IMR-90 (cell line): ENCODE measurements at regions not wholly inside any gene's neighbourhood (a gene's known extent, or its start where the extent isn't known, plus 50 kb on each side); places are given as distances from the start of the nearest gene placed in this dataset.

ENCODE experiments used
- ATAC-seq: fragments of 200-7000 bp; cut with Tn5 transposase; 2 replicates; pipeline ENCODE4 v1.9.1; 2020; ENCODE audit warnings: low read depth, mild to moderate bottlenecking, moderate library complexity
- BruUV-seq: library from RNA; stranded (reverse); fragments of 400-500 nt; replicated peaks from 2 replicates; lab custom pipeline; 2021; lab: Mats Ljungman, UMichigan
- CTCF ChIA-PET: fragments of 300-600 bp; formaldehyde crosslinking; extraction: SDS; loops from one replicate; lab custom pipeline; 2021; ENCODE audit warnings: antibody characterized with exemption; lab: Yijun Ruan, JAX
- POLR2A ChIA-PET: fragments of 300-600 bp; sonication (Branson Sonifier 250); formaldehyde crosslinking; loops from one replicate; lab custom pipeline; 2022; ENCODE audit warnings: antibody characterized with exemption; ENCODE audit not compliant: unreplicated experiment; lab: Charles Lee
- DNase-seq: peaks from one replicate; pipeline ENCODE4 v3.0.0; 2013
- H2AFZ ChIP-seq: replicated peaks from 2 replicates; pipeline ENCODE3; 2013; ENCODE audit warnings: low read length, mild to moderate bottlenecking; ENCODE audit not compliant: poor library complexity
- H2AK5ac ChIP-seq: 2 replicates; pipeline ENCODE4 v1.6.1; 2013; ENCODE audit warnings: low read depth, low read length, inconsistent platforms
- H2AK9ac ChIP-seq: replicated peaks from 2 replicates; pipeline ENCODE3; 2013; ENCODE audit warnings: mild to moderate bottlenecking, low read depth, low read length, moderate library complexity; ENCODE audit not compliant: poor library complexity
- H2BK120ac ChIP-seq: 2 replicates; pipeline ENCODE4 v1.6.1; 2013; ENCODE audit warnings: low read depth, low read length, inconsistent platforms
- H2BK15ac ChIP-seq: 3 replicates; pipeline ENCODE4 v1.6.1; 2013; ENCODE audit warnings: low read depth, low read length, inconsistent platforms
- H2BK20ac ChIP-seq: 2 replicates; pipeline ENCODE4 v1.6.1; 2013; ENCODE audit warnings: low read depth, mild to moderate bottlenecking, inconsistent platforms, low read length, moderate library complexity
- H2BK5ac ChIP-seq: 2 replicates; pipeline ENCODE4 v1.6.1; 2013; ENCODE audit warnings: mild to moderate bottlenecking, low read depth, low read length, inconsistent platforms; ENCODE audit not compliant: poor library complexity, severe bottlenecking
- H3K14ac ChIP-seq: replicated peaks from 2 replicates; pipeline ENCODE4 v1.6.1; 2013; ENCODE audit warnings: low read depth, low read length, inconsistent platforms
- H3K18ac ChIP-seq: 2 replicates; pipeline ENCODE4 v1.6.1; 2013; ENCODE audit warnings: low read depth, low read length, control low read depth
- H3K23ac ChIP-seq: 2 replicates; pipeline ENCODE4 v1.6.1; 2013; ENCODE audit warnings: low read depth, low read length, inconsistent platforms
- H3K27ac ChIP-seq: 2 replicates; pipeline ENCODE4 v1.5.1; 2013; ENCODE audit warnings: mild to moderate bottlenecking, control low read depth, low read length; ENCODE audit not compliant: insufficient read depth
- H3K27me3 ChIP-seq: 2 replicates; pipeline ENCODE4 v1.6.1; 2013; ENCODE audit warnings: low read length; ENCODE audit not compliant: control insufficient read depth, insufficient read depth
- H3K36me3 ChIP-seq: 2 replicates; pipeline ENCODE4 v1.6.1; 2013; ENCODE audit warnings: low read length, mixed read lengths; ENCODE audit not compliant: control insufficient read depth, insufficient read depth
- H3K4ac ChIP-seq: 2 replicates; pipeline ENCODE4 v1.6.1; 2013; ENCODE audit warnings: low read depth, low read length, inconsistent platforms
- H3K4me1 ChIP-seq: 2 replicates; pipeline ENCODE4 v1.6.1; 2013; ENCODE audit warnings: low read length, mixed read lengths; ENCODE audit not compliant: control insufficient read depth, insufficient read depth
- H3K4me2 ChIP-seq: 2 replicates; pipeline ENCODE4 v1.6.1; 2013; ENCODE audit warnings: low read depth, mild to moderate bottlenecking, control low read depth, low read length, moderate library complexity
- H3K4me3 ChIP-seq: 2 replicates; pipeline ENCODE4 v1.5.1; 2013; ENCODE audit warnings: low read depth, mild to moderate bottlenecking, control low read depth, low read length, moderate library complexity; ENCODE audit not compliant: insufficient read depth
- H3K56ac ChIP-seq: 2 replicates; pipeline ENCODE4 v1.6.1; 2013; ENCODE audit warnings: low read length, inconsistent platforms; ENCODE audit not compliant: insufficient read depth; ENCODE audit errors: extremely low read depth
- H3K79me1 ChIP-seq, 2 experiments: 2 replicates each; pipeline ENCODE4 v1.6.1; 2013; ENCODE audit warnings: low read length in 2 of 2, inconsistent platforms in 1 of 2, low read depth in 1 of 2
- H3K9ac ChIP-seq: 2 replicates; pipeline ENCODE4 v1.6.1; 2013; ENCODE audit warnings: low read depth, low read length, control low read depth
- H3K9me1 ChIP-seq: 2 replicates; pipeline ENCODE4 v1.6.1; 2013; ENCODE audit warnings: low read length, inconsistent platforms; ENCODE audit not compliant: insufficient read depth
- H3K9me3 ChIP-seq: 2 replicates; pipeline ENCODE4 v1.6.1; 2013; ENCODE audit warnings: low read length; ENCODE audit not compliant: control insufficient read depth, insufficient read depth
- H4K20me1 ChIP-seq: 2 replicates; pipeline ENCODE4 v1.6.1; 2013; ENCODE audit warnings: low read length, inconsistent platforms; ENCODE audit not compliant: insufficient read depth
- H4K5ac ChIP-seq: 2 replicates; pipeline ENCODE4 v1.6.1; 2013; ENCODE audit warnings: mild to moderate bottlenecking, low read depth, low read length, control low read depth
- H4K8ac ChIP-seq, 2 experiments: 2 replicates each; pipeline ENCODE4 v1.6.1; 2013; ENCODE audit warnings: low read depth in 2 of 2, low read length in 2 of 2, control low read depth in 1 of 2, inconsistent platforms in 1 of 2
- H4K91ac ChIP-seq: 2 replicates; pipeline ENCODE4 v1.6.1; 2013; ENCODE audit warnings: low read depth, low read length, inconsistent platforms; ENCODE audit not compliant: insufficient read depth
- MXI1 ChIP-seq: IDR thresholded peaks from 2 replicates; pipeline ENCODE4 v1.6.1; 2012; ENCODE audit warnings: low read depth, mild to moderate bottlenecking, low read length, moderate library complexity, borderline replicate concordance
- NFE2L2 ChIP-seq: fragments of 150-350 bp; IDR thresholded peaks from 2 replicates; pipeline ENCODE4 v1.6.1; 2016; ENCODE audit warnings: low read depth, mild to moderate bottlenecking, low read length
- RAD21 ChIP-seq: IDR thresholded peaks from 2 replicates; pipeline ENCODE4 v1.6.1; 2012; ENCODE audit warnings: low read length, improper control_type of control experiment
- RFX5 ChIP-seq: IDR thresholded peaks from 2 replicates; pipeline ENCODE4 v1.8.0; 2012; ENCODE audit warnings: low read depth, mild to moderate bottlenecking, low read length, moderate library complexity
- WGBS, 2 experiments: methylation state at CpG; one replicate each; pipeline versions ENCODE4 v1.1.5 to v1.1.7; 2013; ENCODE audit warnings: missing lambda C conversion rate in 2 of 2; ENCODE audit not compliant: insufficient read length in 1 of 2; ENCODE audit errors: extremely low coverage in 2 of 2; 5-methylcytosine and 5-hydroxymethylcytosine counted together
- dilution Hi-C: fragments of 300-500 bp; cut with HindIII; formaldehyde crosslinking; loops from one replicate; pipeline ENCODE4 v1.14.3; 2018; ENCODE audit warnings: low sequenced_read_pairs; ENCODE audit not compliant: unreplicated experiment
- in situ Hi-C: fragments of 300-500 bp; cut with MboI; formaldehyde crosslinking; loops from 3 replicates; pipeline ENCODE4 v1.14.3; 2019; ENCODE audit warnings: low sequenced_read_pairs, inconsistent platforms, mixed read lengths
- intact Hi-C: fragments of 100-400 bp; cut with micrococcal nuclease; formaldehyde crosslinking; loops from 2 replicates; pipeline ENCODE4 v1.10.0; 2022
- TF ChIP-seq, protein P1 (sequence below): conservative IDR thresholded peaks from 2 replicates; pipeline ENCODE4 v1.5.1; 2012; ENCODE audit warnings: mild to moderate bottlenecking, low read depth, low read length, improper control_type of control experiment

DNA sequence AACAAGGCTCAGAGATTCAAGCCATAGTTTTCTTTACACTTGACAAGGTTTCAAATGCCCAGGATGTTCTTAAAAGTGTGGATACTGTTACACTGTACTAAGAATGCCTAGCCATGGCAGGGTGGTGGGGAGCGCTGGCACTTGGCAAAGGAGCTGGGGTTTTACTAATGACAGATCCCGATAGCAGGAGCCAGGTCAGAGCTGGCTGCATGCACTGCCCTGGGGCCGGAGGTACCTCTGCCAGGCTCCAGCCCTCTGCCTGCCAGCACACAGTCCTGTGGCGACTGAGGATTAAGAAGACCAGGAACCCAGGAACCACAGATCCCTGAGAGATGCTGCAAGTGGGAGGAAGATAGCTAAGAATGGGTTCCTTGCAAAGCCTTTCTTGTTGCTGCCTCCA is 260.3 kb downstream of the ALDH8A1 start:
- no peaks in the 10 kb centered on the region for H4K20me1 ChIP-seq
- ChIA-PET CTCF (no interaction called here), POLR2A (no interaction called here)
- no peak overlapping the region for H2BK15ac ChIP-seq
- H3K4me3 ChIP-seq = no peak overlapping the region
- no peaks in the 10 kb centered on the region for H3K9me3 ChIP-seq
- peak overlapping the region; percentile 8; the same call in 1 of the 2 replicates for H2BK20ac ChIP-seq
- no peak overlapping the region for H2BK5ac ChIP-seq
- H2AK9ac ChIP-seq = no peak overlapping the region
- intact Hi-C loops = no loop called here
- DNase-seq (no peak), ATAC-seq (no peak)
- no peak overlapping the region for H3K27ac ChIP-seq
- BruUV-seq = no TSS peak
- H2AFZ ChIP-seq = no peak overlapping the region
- H3K4me1 ChIP-seq = no peaks in the 10 kb centered on the region; the same call in none of the 2 replicates
- H2BK120ac ChIP-seq = no peak overlapping the region
- dilution Hi-C loops = no loop called here
- no peak overlapping the region for H3K56ac ChIP-seq
- WGBS, 2 experiments = 100% methylated on average over 1 of the region's 4 CpGs; no CpG with 5 or more reads in 1 of the 2 experiments
- TF ChIP-seq RAD21 (no peak), MXI1 (no peak), NFE2L2 (no peak), RFX5 (no peak)
- TF ChIP-seq, protein P1, sequence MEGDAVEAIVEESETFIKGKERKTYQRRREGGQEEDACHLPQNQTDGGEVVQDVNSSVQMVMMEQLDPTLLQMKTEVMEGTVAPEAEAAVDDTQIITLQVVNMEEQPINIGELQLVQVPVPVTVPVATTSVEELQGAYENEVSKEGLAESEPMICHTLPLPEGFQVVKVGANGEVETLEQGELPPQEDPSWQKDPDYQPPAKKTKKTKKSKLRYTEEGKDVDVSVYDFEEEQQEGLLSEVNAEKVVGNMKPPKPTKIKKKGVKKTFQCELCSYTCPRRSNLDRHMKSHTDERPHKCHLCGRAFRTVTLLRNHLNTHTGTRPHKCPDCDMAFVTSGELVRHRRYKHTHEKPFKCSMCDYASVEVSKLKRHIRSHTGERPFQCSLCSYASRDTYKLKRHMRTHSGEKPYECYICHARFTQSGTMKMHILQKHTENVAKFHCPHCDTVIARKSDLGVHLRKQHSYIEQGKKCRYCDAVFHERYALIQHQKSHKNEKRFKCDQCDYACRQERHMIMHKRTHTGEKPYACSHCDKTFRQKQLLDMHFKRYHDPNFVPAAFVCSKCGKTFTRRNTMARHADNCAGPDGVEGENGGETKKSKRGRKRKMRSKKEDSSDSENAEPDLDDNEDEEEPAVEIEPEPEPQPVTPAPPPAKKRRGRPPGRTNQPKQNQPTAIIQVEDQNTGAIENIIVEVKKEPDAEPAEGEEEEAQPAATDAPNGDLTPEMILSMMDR = no peak
- H3K18ac ChIP-seq = no peak overlapping the region
- no peaks in the 10 kb centered on the region for H3K9me1 ChIP-seq
- H4K91ac ChIP-seq = no peak overlapping the region
- H3K36me3 ChIP-seq = no peaks in the 10 kb centered on the region
- no peaks in the 10 kb centered on the region for H3K79me1 ChIP-seq
- no peak overlapping the region for H3K23ac ChIP-seq
- H2AK5ac ChIP-seq = no peak overlapping the region
- no peak overlapping the region for H3K4ac ChIP-seq
- H3K9ac ChIP-seq = no peak overlapping the region
- in situ Hi-C loops = no loop called here
- H3K14ac ChIP-seq = no peak overlapping the region
- no peak overlapping the region for H3K4me2 ChIP-seq
- no peak overlapping the region for H4K5ac ChIP-seq
- no peaks in the 10 kb centered on the region; the same call in 1 of the 2 replicates for H3K27me3 ChIP-seq
- H4K8ac ChIP-seq = no peak overlapping the region
